K562 (cell line): ENCODE measurements at regions not wholly inside any gene's neighbourhood (a gene's known extent, or its start where the extent isn't known, plus 50 kb on each side); places are given as distances from the start of the nearest gene placed in this dataset.

ENCODE experiments used
- CHAMP1 ChIP-seq: fragments of 450-650 bp; IDR thresholded peaks from 2 replicates; pipeline ENCODE4 v1.6.1; 2016; ENCODE audit warnings: mild to moderate bottlenecking
- E2F6 ChIP-seq, 2 experiments: IDR thresholded peaks; 2 replicates each; pipeline ENCODE4 v1.6.1; 2011; ENCODE audit warnings: borderline replicate concordance in 1 of 2, control low read depth in 1 of 2, low read depth in 1 of 2, low read length in 1 of 2, mild to moderate bottlenecking in 1 of 2, mixed read lengths in 1 of 2, moderate library complexity in 1 of 2; ENCODE audit not compliant: insufficient read depth in 1 of 2, insufficient read length in 1 of 2, poor library complexity in 1 of 2, severe bottlenecking in 1 of 2; ENCODE audit errors: extremely low read depth in 1 of 2
- EHMT2 ChIP-seq: fragments of 450-650 bp; IDR thresholded peaks from 2 replicates; pipeline ENCODE4 v1.6.1; 2018; ENCODE audit warnings: antibody characterized with exemption
- ETV5 ChIP-seq: sonication (generic); formaldehyde crosslinking; IDR thresholded peaks from 2 replicates; pipeline ENCODE4 v1.4.0; 2020; ENCODE audit warnings: low read depth, mild to moderate bottlenecking, missing genetic modification reagents
- FOXJ3 ChIP-seq: sonication (generic); formaldehyde crosslinking; IDR thresholded peaks from 2 replicates; pipeline ENCODE4 v1.4.0; 2020; ENCODE audit warnings: mild to moderate bottlenecking, missing genetic modification reagents
- FOXP1 ChIP-seq: sonication (generic); formaldehyde crosslinking; IDR thresholded peaks from 2 replicates; pipeline ENCODE4 v1.8.0; 2022; ENCODE audit warnings: mild to moderate bottlenecking, missing genetic modification reagents
- GATAD2A ChIP-seq: fragments of 450-650 bp; IDR thresholded peaks from 2 replicates; pipeline ENCODE4 v1.6.1; 2017
- HDGF ChIP-seq: fragments of 450-650 bp; IDR thresholded peaks from 2 replicates; pipeline ENCODE4 v1.6.1; 2016
- HMG20A ChIP-seq: fragments of 450-650 bp; formaldehyde crosslinking; conservative IDR thresholded peaks from 2 replicates; pipeline ENCODE4 v1.4.0; 2020; ENCODE audit warnings: mild to moderate bottlenecking, mixed read lengths
- HNRNPUL1 ChIP-seq: fragments of 200-400 bp; formaldehyde crosslinking; IDR thresholded peaks from 2 replicates; pipeline ENCODE4 v1.6.1; 2017; ENCODE audit warnings: low read length
- HOXB6 ChIP-seq: fragments of 250-450 bp; sonication (Bioruptor Pico); IDR thresholded peaks from 2 replicates; pipeline ENCODE4 v1.5.1; 2022; ENCODE audit warnings: mild to moderate bottlenecking, borderline replicate concordance
- KAT8 ChIP-seq: fragments of 450-650 bp; IDR thresholded peaks from 2 replicates; pipeline ENCODE4 v1.6.1; 2016; ENCODE audit warnings: low read depth, mild to moderate bottlenecking
- KLF10 ChIP-seq: fragments of 250-450 bp; sonication (Bioruptor Pico); IDR thresholded peaks from 2 replicates; pipeline ENCODE4 v1.6.1; 2021; ENCODE audit warnings: matching md5 sums
- MYC ChIP-seq, 2 experiments: fragments of 250-450 bp in 1 of 2; sonication (Bioruptor Pico) in 1 of 2; IDR thresholded peaks; 2 replicates each; pipeline versions ENCODE4 v1.5.1 to v1.6.1; 2012 to 2021; ENCODE audit warnings: low read depth in 2 of 2, borderline replicate concordance in 1 of 2, improper control_type of control experiment in 1 of 2, low read length in 1 of 2, mild to moderate bottlenecking in 1 of 2, moderate library complexity in 1 of 2
- RREB1 ChIP-seq: fragments of 250-450 bp; sonication (Bioruptor Pico); IDR thresholded peaks from 2 replicates; pipeline ENCODE4 v1.4.0; 2020
- SLC30A9 ChIP-seq: fragments of 250-450 bp; sonication (Bioruptor Pico); IDR thresholded peaks from 2 replicates; pipeline ENCODE4 v1.8.0; 2022; ENCODE audit warnings: mild to moderate bottlenecking, moderate library complexity
- TRIM28 ChIP-seq: fragments of 450-650 bp; IDR thresholded peaks from 2 replicates; pipeline ENCODE4 v1.6.1; 2017
- U2AF1 ChIP-seq: fragments of 200-400 bp; formaldehyde crosslinking; optimal IDR thresholded peaks from 2 replicates; pipeline ENCODE3; 2017; ENCODE audit warnings: mild to moderate bottlenecking, low read depth, low read length, moderate library complexity
- ZNF197 ChIP-seq: fragments of 200-800 bp; sonication (Bioruptor generic); IDR thresholded peaks from 2 replicates; pipeline ENCODE4 v1.6.1; 2016; ENCODE audit warnings: low read depth, missing genetic modification characterization, missing compliant biosample characterization
- ZNF384 ChIP-seq: IDR thresholded peaks from 2 replicates; pipeline ENCODE4 v1.6.1; 2012; ENCODE audit warnings: low read depth, low read length, improper control_type of control experiment

- TF ChIP-seq U2AF1 (no peak), KAT8 (no peak), HDGF (no peak), RREB1 (CRISPR knock-in tag) (no peak), FOXJ3 (no peak), MYC (IDR thresholded peaks at IDR 0.05; ENCODE audit: low read depth, low read length) (peak; percentile 25; the same call in 1 of the 2 replicates), MYC (CRISPR knock-in tag; IDR thresholded peaks at IDR 0.05; ENCODE audit: borderline replicate concordance, low read depth) (no peak), ETV5 (CRISPR knock-in tag) (peak; percentile 96), KLF10 (CRISPR knock-in tag) (no peak), CHAMP1 (peak; percentile 74; the same call in 1 of the 2 replicates), ZNF384 (peak; percentile 83), E2F6 (IDR thresholded peaks at IDR 0.05; ENCODE audit: borderline replicate concordance in 1 of 2, extremely low read depth in 1 of 2, insufficient read depth in 1 of 2, insufficient read length in 1 of 2, low read depth in 1 of 2, low read length in 1 of 2, poor library complexity in 1 of 2, severe bottlenecking in 1 of 2) (no peak), HNRNPUL1 (no peak), TRIM28 (no peak), SLC30A9 (CRISPR knock-in tag) (no peak), FOXP1 (CRISPR knock-in tag) (no peak), GATAD2A (no peak), HOXB6 (CRISPR knock-in tag) (no peak), EHMT2 (no peak), ZNF197 (no peak), HMG20A (no peak)
These were observed 79.7 kb upstream of the MBOAT1 start (continued) for GRCh38 chr6:20291764-20292580.
